Effector memory CD8-positive, alpha-beta T cell (primary cell): ENCODE measurements at regions not wholly inside any gene's neighbourhood (a gene's known extent, or its start where the extent isn't known, plus 50 kb on each side); places are given as distances from the start of the nearest gene placed in this dataset.

ENCODE experiments used
- ATAC-seq: fragments of 150-1000 bp; cut with Tn5 transposase; replicated peaks from 2 replicates; pipeline ENCODE4 v1.10.0; 2021; ENCODE audit warnings: mild to moderate bottlenecking, moderate library complexity
- DNase-seq, 3 experiments: peaks; one replicate each; pipeline ENCODE4 v3.0.0; 2021
- H3K27ac Mint-ChIP-seq, 2 donors: one replicate each; pipeline ENCODE4 v1.8.0; 2022; ENCODE audit warnings: mild to moderate bottlenecking in 2 of 2, mixed read lengths in 2 of 2, moderate library complexity in 2 of 2
- H3K27me3 Mint-ChIP-seq, 2 donors: one replicate each; pipeline ENCODE4 v1.8.0; 2022; ENCODE audit warnings: mixed read lengths in 2 of 2
- H3K36me3 Mint-ChIP-seq: one replicate; pipeline ENCODE4 v1.8.0; 2022; ENCODE audit warnings: mild to moderate bottlenecking, moderate library complexity, mixed read lengths; ENCODE audit not compliant: insufficient read depth
- H3K4me1 Mint-ChIP-seq, 2 donors: one replicate each; pipeline ENCODE4 v1.8.0; 2022; ENCODE audit warnings: low read depth in 2 of 2, mixed read lengths in 2 of 2
- H3K4me3 Mint-ChIP-seq, 2 donors: one replicate each; pipeline ENCODE4 v1.8.0; 2022; ENCODE audit warnings: mild to moderate bottlenecking in 2 of 2, mixed read lengths in 2 of 2, moderate library complexity in 2 of 2
- H3K9me3 Mint-ChIP-seq, 2 donors: one replicate each; pipeline ENCODE4 v1.8.0; 2022; ENCODE audit warnings: mixed read lengths in 2 of 2

GRCh38 chr12:4034921-4035320 is 161.7 kb upstream of the PARP11 start:
- H3K36me3 Mint-ChIP-seq: peaks cover 4% of the 10 kb centered on the region
- no peak for ATAC-seq
- no peak for DNase-seq
- peaks cover 34 to 40% of the 10 kb centered on the region in 2 donors for H3K27me3 Mint-ChIP-seq
- no peak overlapping the region for H3K27ac Mint-ChIP-seq
- H3K9me3 Mint-ChIP-seq: no peaks in the 10 kb centered on the region
- peaks cover 0 to 9% of the 10 kb centered on the region in 2 donors for H3K4me1 Mint-ChIP-seq
- no peak overlapping the region for H3K4me3 Mint-ChIP-seq

- Mint-ChIP-seq H3K9me3 (no peaks in the 10 kb centered on the region), H3K27ac (no peak overlapping the region), H3K36me3 (peaks cover 4% of the 10 kb centered on the region), H3K27me3 (peaks cover 33 to 34% of the 10 kb centered on the region in 2 donors), H3K4me3 (no peak overlapping the region), H3K4me1 (peaks cover 4 to 12% of the 10 kb centered on the region in 2 donors)
- no peak for DNase-seq
- ATAC-seq: no peak
Observed at GRCh38 chr12:4032924-4033615, 159.9 kb upstream of the PARP11 start.

- peaks cover 4% of the 10 kb centered on the region for H3K36me3 Mint-ChIP-seq
- no peak overlapping the region for H3K27ac Mint-ChIP-seq
- peak overlapping the region; percentile 61 to 70 for H3K4me3 Mint-ChIP-seq
- peaks cover 20 to 27% of the 10 kb centered on the region in 2 donors for H3K27me3 Mint-ChIP-seq
- no peak for ATAC-seq
- no peak for DNase-seq
- no peaks in the 10 kb centered on the region for H3K9me3 Mint-ChIP-seq
- peaks cover 6 to 21% of the 10 kb centered on the region in 2 donors for H3K4me1 Mint-ChIP-seq
Observed at GRCh38 chr12:4031703-4032291, 158.6 kb upstream of the PARP11 start.

- H3K27ac Mint-ChIP-seq: no peak overlapping the region
Observed at GRCh38 chr12:4030929-4031702, 157.9 kb upstream of the PARP11 start.

GRCh38 chr12:4027412-4027811 is 154.2 kb upstream of the PARP11 start:
- H3K27ac Mint-ChIP-seq: peak overlapping the region; percentile 83 to 84
- DNase-seq (peak; percentile 19 to 32 (median 29)), ATAC-seq (peak; percentile 66)
- peaks cover 2% of the 10 kb centered on the region for H3K36me3 Mint-ChIP-seq
- H3K4me3 Mint-ChIP-seq: peak overlapping the region; percentile 46 to 73
- H3K27me3 Mint-ChIP-seq: peaks cover 4 to 15% of the 10 kb centered on the region in 2 donors
- peaks cover 6 to 21% of the 10 kb centered on the region in 2 donors for H3K4me1 Mint-ChIP-seq
- H3K9me3 Mint-ChIP-seq: no peaks in the 10 kb centered on the region

More at GRCh38 chr12:4030929-4031702, 157.9 kb upstream of the PARP11 start:
- DNase-seq (peak; percentile 36 to 55 (median 37)), ATAC-seq (peak; percentile 93)
- H3K27me3 Mint-ChIP-seq: peaks cover 14 to 20% of the 10 kb centered on the region in 2 donors
- no peaks in the 10 kb centered on the region for H3K9me3 Mint-ChIP-seq
- H3K36me3 Mint-ChIP-seq: peaks cover 4% of the 10 kb centered on the region
- H3K4me3 Mint-ChIP-seq: peak overlapping the region; percentile 68 to 70
- H3K4me1 Mint-ChIP-seq: peaks cover 6 to 21% of the 10 kb centered on the region in 2 donors

GRCh38 chr12:4026517-4026916 is 153.3 kb upstream of the PARP11 start:
- no peak overlapping the region for H3K27ac Mint-ChIP-seq
- no peaks in the 10 kb centered on the region for H3K9me3 Mint-ChIP-seq
- H3K4me3 Mint-ChIP-seq: no peak overlapping the region
- DNase-seq: no peak
- no peaks in the 10 kb centered on the region for H3K36me3 Mint-ChIP-seq
- peaks cover 3 to 14% of the 10 kb centered on the region in 2 donors for H3K27me3 Mint-ChIP-seq
- no peak for ATAC-seq
- peaks cover 6 to 17% of the 10 kb centered on the region in 2 donors for H3K4me1 Mint-ChIP-seq

- Mint-ChIP-seq H3K4me3 (no peak overlapping the region), H3K27ac (no peak overlapping the region), H3K27me3 (peaks cover 7 to 19% of the 10 kb centered on the region in 2 donors), H3K36me3 (no peaks in the 10 kb centered on the region), H3K4me1 (peaks cover 6 to 17% of the 10 kb centered on the region in 2 donors), H3K9me3 (no peaks in the 10 kb centered on the region)
- ATAC-seq (no peak), DNase-seq (no peak)
Observed at GRCh38 chr12:4026020-4026358, 152.8 kb upstream of the PARP11 start.

GRCh38 chr12:4025181-4026019 is 152.2 kb upstream of the PARP11 start:
- Mint-ChIP-seq H3K4me3 (no peak overlapping the region), H3K9me3 (no peaks in the 10 kb centered on the region), H3K27ac (no peak overlapping the region), H3K27me3 (peaks cover 7 to 25% of the 10 kb centered on the region in 2 donors), H3K4me1 (peaks cover 6 to 16% of the 10 kb centered on the region in 2 donors), H3K36me3 (no peaks in the 10 kb centered on the region)
- ATAC-seq: no peak
- DNase-seq: no peak

DNA sequence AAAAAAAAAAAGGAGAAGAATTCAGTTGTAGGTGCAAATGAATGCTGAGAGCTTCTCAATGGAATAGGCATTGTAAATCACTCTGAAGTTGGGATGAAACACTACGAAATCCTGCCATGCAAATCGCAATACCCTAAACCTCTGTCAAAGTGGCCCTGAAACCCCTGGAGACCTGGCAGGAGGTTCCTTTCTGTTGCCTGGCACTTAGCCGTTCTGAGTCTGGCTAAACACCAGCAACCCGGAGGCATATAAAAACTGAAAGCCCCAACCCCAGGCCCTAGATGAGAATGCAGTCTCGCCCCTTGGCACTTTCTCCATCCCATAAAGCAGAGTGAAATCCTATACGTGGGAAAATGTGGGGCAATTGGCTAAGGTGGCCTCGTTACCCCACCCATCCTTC is 151.5 kb upstream of the PARP11 start:
- peaks cover 11 to 32% of the 10 kb centered on the region in 2 donors for H3K27me3 Mint-ChIP-seq
- no peak overlapping the region for H3K4me3 Mint-ChIP-seq
- ATAC-seq (no peak), DNase-seq (no peak)
- H3K36me3 Mint-ChIP-seq: no peaks in the 10 kb centered on the region
- no peak overlapping the region for H3K27ac Mint-ChIP-seq
- no peaks in the 10 kb centered on the region for H3K9me3 Mint-ChIP-seq
- H3K4me1 Mint-ChIP-seq: peaks cover 6 to 12% of the 10 kb centered on the region in 2 donors

DNA sequence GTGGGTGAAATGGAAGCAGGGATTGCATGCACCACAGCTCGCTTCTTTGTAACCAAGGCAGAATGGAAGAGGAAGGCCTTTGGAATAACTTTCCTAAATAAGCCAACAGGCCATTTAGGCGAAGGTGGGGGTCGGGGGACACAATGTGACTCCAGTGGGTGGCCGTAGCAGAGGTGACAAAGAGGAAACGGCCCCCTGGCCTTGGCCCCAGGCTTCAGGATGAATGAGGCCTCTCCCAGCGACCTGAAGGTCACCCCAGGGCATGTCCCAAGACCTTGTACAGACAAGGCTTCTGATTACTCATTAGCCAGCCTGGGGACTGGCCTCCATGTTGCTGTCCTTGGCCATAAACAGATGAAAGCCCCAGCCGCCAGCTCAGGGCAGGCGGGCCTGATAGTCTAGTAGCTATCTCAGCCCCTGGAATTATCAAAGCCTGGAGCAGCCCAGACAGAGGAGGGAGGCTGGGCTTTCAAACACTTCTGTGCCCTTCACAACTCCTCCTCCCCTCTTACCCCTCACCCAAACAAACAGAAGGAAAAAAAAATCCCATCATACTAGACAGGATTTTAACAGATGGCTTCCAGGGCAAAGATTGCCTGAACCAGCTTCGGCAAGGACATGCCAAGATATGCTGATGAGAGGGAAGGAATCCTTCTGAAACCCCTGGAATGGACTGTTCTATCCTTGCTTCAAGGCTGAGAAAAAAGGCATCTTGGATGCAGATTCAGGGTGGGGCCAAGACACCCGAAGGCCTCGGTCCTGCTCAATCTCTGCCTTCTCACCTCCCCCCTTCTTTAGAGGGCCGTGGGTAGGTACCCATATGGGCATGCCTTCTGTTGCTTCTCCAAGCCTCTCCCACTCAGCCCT is 142.3 kb upstream of the PARP11 start:
- H3K27ac Mint-ChIP-seq: no peak overlapping the region
- no peaks in the 10 kb centered on the region for H3K36me3 Mint-ChIP-seq
- no peak overlapping the region for H3K4me3 Mint-ChIP-seq
- no peaks in the 10 kb centered on the region for H3K4me1 Mint-ChIP-seq
- ATAC-seq (no peak), DNase-seq (no peak)
- peaks cover 20 to 21% of the 10 kb centered on the region in 2 donors for H3K27me3 Mint-ChIP-seq
- no peaks in the 10 kb centered on the region for H3K9me3 Mint-ChIP-seq

DNA sequence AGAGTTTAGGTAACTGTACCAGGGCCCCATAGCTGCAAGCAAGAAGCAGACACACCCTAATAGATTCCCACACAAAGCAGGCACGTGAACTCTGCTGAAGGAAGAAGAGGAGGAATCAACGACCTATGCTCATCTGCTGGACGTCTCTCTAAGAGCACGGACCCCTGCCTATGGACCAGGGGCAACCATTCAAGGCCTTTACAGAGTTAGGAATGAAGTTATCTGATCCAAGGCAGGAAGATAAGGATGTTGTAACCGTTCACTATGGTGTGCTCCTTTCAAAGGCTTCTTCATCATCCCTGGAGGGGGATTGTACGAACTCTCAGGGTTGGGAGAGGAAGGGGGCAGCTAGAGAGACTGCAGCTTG is 141.6 kb upstream of the PARP11 start:
- Mint-ChIP-seq H3K9me3 (no peaks in the 10 kb centered on the region), H3K4me3 (no peak overlapping the region), H3K27me3 (peaks cover 15 to 17% of the 10 kb centered on the region in 2 donors), H3K27ac (no peak overlapping the region), H3K36me3 (no peaks in the 10 kb centered on the region), H3K4me1 (no peaks in the 10 kb centered on the region)
- DNase-seq (no peak), ATAC-seq (no peak)

GRCh38 chr12:4014444-4014843 is 141.2 kb upstream of the PARP11 start:
- Mint-ChIP-seq H3K4me1 (no peaks in the 10 kb centered on the region), H3K9me3 (no peaks in the 10 kb centered on the region), H3K36me3 (no peaks in the 10 kb centered on the region), H3K4me3 (no peak overlapping the region), H3K27ac (no peak overlapping the region), H3K27me3 (peaks cover 11 to 13% of the 10 kb centered on the region in 2 donors)
- no peak for ATAC-seq
- no peak for DNase-seq
